Natural killer cell (primary cell): ENCODE measurements at regions not wholly inside any gene's neighbourhood (a gene's known extent, or its start where the extent isn't known, plus 50 kb on each side); places are given as distances from the start of the nearest gene placed in this dataset.

Experiments
- ATAC-seq, 3 donors: fragments of 150-1000 bp in 2 of 3; fragments of 200-7000 bp in 1 of 3; cut with Tn5 transposase; 1 replicate in 1 of 3; 2 replicates in 2 of 3; pipeline ENCODE4 v1.10.0; 2021; ENCODE audit warnings: mild to moderate bottlenecking in 2 of 3, moderate library complexity in 2 of 3
- DNase-seq, 2 donors: peaks; one replicate each; pipeline versions ENCODE4 v3.0.0 to v3.0.0-alpha.2; 2013 to 2021; ENCODE audit warnings: mixed read lengths in 1 of 2
- H3K27ac ChIP-seq: one replicate; pipeline ENCODE4 v1.5.1; 2013; ENCODE audit warnings: mild to moderate bottlenecking, low read length
- H3K27me3 ChIP-seq: one replicate; pipeline ENCODE4 v1.6.1; 2013; ENCODE audit warnings: low read length; ENCODE audit not compliant: control insufficient read depth, insufficient read depth
- H3K36me3 ChIP-seq: one replicate; pipeline ENCODE4 v1.6.1; 2013; ENCODE audit warnings: low read length; ENCODE audit not compliant: control insufficient read depth, insufficient read depth
- H3K4me1 ChIP-seq: one replicate; pipeline ENCODE4 v1.6.1; 2013; ENCODE audit warnings: low read length; ENCODE audit not compliant: control insufficient read depth, insufficient read depth
- H3K4me3 ChIP-seq: one replicate; pipeline ENCODE4 v1.5.1; 2013; ENCODE audit warnings: low read length
- H3K9me3 ChIP-seq: one replicate; pipeline ENCODE4 v1.6.1; 2013; ENCODE audit warnings: low read length; ENCODE audit not compliant: control insufficient read depth, insufficient read depth
- H3K27ac Mint-ChIP-seq, 2 donors: one replicate each; pipeline ENCODE4 v1.8.0; 2022; ENCODE audit warnings: mild to moderate bottlenecking in 2 of 2, mixed read lengths in 2 of 2, moderate library complexity in 1 of 2
- H3K27me3 Mint-ChIP-seq, 2 donors: one replicate each; pipeline ENCODE4 v1.8.0; 2022; ENCODE audit warnings: low read depth in 2 of 2, mixed read lengths in 2 of 2
- H3K36me3 Mint-ChIP-seq: one replicate; pipeline ENCODE4 v1.8.0; 2022; ENCODE audit warnings: mixed read lengths
- H3K4me1 Mint-ChIP-seq, 2 donors: one replicate each; pipeline ENCODE4 v1.8.0; 2022; ENCODE audit warnings: mixed read lengths in 2 of 2
- H3K4me3 Mint-ChIP-seq: one replicate; pipeline ENCODE4 v1.8.0; 2022; ENCODE audit warnings: mild to moderate bottlenecking, moderate library complexity, mixed read lengths
- H3K9me3 Mint-ChIP-seq, 2 donors: one replicate each; pipeline ENCODE4 v1.8.0; 2022; ENCODE audit warnings: mixed read lengths in 2 of 2
- WGBS: methylation state at CpG from one replicate; pipeline ENCODE4 v1.1.7; 2013; ENCODE audit warnings: missing lambda C conversion rate; ENCODE audit not compliant: insufficient coverage; 5-methylcytosine and 5-hydroxymethylcytosine counted together
- intact Hi-C: fragments of 100-400 bp; cut with micrococcal nuclease; formaldehyde crosslinking; loops from one replicate; pipeline ENCODE4 v1.14.2; 2022
- TF ChIP-seq, protein P1 (sequence below): fragments of 200-600 bp; IDR thresholded peaks from one replicate; pipeline ENCODE4 v1.8.0; 2022; ENCODE audit warnings: antibody characterized with exemption

DNA sequence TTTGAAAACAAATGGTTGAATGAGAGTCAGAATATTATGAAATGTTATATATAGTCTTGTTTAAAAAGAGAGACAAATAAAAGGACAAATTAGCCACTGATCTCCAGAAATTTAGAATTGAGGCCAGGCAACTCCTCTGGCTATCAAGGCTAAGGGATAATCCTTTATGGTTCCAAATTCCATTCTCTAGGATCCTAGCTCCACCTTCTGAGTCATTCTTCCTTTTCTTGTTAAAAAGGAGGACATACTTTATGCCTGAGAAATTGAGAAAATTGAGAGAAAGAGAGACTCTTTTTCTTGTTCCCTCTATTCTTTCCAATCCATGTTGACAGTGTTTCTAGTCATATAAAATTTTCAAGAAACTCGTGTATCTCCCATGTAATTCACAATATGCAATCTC lies 1299.5 kb downstream of the FSTL5 start:
- TF ChIP-seq, protein P1, sequence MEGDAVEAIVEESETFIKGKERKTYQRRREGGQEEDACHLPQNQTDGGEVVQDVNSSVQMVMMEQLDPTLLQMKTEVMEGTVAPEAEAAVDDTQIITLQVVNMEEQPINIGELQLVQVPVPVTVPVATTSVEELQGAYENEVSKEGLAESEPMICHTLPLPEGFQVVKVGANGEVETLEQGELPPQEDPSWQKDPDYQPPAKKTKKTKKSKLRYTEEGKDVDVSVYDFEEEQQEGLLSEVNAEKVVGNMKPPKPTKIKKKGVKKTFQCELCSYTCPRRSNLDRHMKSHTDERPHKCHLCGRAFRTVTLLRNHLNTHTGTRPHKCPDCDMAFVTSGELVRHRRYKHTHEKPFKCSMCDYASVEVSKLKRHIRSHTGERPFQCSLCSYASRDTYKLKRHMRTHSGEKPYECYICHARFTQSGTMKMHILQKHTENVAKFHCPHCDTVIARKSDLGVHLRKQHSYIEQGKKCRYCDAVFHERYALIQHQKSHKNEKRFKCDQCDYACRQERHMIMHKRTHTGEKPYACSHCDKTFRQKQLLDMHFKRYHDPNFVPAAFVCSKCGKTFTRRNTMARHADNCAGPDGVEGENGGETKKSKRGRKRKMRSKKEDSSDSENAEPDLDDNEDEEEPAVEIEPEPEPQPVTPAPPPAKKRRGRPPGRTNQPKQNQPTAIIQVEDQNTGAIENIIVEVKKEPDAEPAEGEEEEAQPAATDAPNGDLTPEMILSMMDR: no peak
- H3K27ac ChIP-seq: no peak overlapping the region
- H3K27ac Mint-ChIP-seq: no peak overlapping the region
- H3K36me3 ChIP-seq: no peaks in the 10 kb centered on the region
- ATAC-seq: no peak
- no peaks in the 10 kb centered on the region for H3K4me1 Mint-ChIP-seq
- no CpG with 5 or more reads among the region's 1 CpG for WGBS
- no peaks in the 10 kb centered on the region for H3K36me3 Mint-ChIP-seq
- no peak overlapping the region for H3K4me3 Mint-ChIP-seq
- DNase-seq: no peak
- H3K4me1 ChIP-seq: no peaks in the 10 kb centered on the region
- H3K27me3 ChIP-seq: no peaks in the 10 kb centered on the region
- H3K27me3 Mint-ChIP-seq: no peaks in the 10 kb centered on the region
- peaks cover 1 to 7% of the 10 kb centered on the region in 2 donors for H3K9me3 Mint-ChIP-seq
- intact Hi-C loops: no loop called here
- no peak overlapping the region for H3K4me3 ChIP-seq
- H3K9me3 ChIP-seq: peaks cover 2% of the 10 kb centered on the region

DNA sequence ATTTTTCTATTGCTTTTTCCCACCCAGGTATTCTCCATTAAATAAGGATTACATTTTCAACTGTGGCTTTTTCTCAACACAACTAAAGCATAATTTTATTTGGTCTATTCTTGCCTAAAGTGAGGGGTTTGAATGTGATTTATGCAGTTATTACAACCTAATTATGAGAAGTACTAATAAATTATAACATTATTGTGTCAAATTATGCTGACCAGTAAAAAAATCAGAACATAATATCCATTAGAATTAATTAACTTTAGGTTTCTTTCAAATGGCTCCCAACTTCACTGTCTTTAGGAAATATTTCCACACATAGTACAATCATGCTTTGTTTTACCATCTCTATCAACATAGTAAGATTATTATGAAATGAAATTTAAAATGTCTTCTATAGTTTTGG lies 1293.9 kb downstream of the FSTL5 start:
- Mint-ChIP-seq H3K36me3 (no peaks in the 10 kb centered on the region), H3K27ac (no peak overlapping the region), H3K4me3 (no peak overlapping the region)

DNA sequence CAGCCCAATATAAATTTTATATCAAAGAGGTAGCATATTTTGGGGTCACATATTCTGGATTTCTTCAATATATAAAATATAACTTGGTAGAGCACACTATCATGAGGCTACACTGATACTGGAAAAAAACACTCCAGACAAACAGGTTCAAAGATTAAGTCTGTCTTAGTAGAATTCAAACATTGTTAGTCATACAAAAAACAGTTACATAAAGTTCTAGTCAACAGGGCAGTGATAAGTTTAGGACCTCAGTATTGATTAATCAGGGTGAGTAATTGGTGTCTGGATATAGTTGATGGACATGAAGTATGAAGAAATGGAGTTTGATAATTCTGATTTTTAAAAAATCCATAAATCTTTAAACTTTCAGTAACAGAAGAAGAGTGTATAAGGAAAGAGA lies 1291.3 kb downstream of the FSTL5 start:
- Mint-ChIP-seq H3K27ac (no peak overlapping the region), H3K4me1 (no peaks in the 10 kb centered on the region), H3K4me3 (no peak overlapping the region), H3K36me3 (no peaks in the 10 kb centered on the region), H3K27me3 (no peaks in the 10 kb centered on the region), H3K9me3 (peaks cover 8 to 22% of the 10 kb centered on the region in 2 donors)
- Histone ChIP-seq H3K4me3 (no peak overlapping the region), H3K9me3 (peaks cover 5% of the 10 kb centered on the region), H3K27ac (no peak overlapping the region), H3K27me3 (no peaks in the 10 kb centered on the region), H3K36me3 (no peaks in the 10 kb centered on the region), H3K4me1 (no peaks in the 10 kb centered on the region)
- DNase-seq (no peak), ATAC-seq (no peak)
- intact Hi-C loops: no loop called here
- TF ChIP-seq, protein P1: no peak

More for the DNA sequence above, 1293.9 kb downstream of the FSTL5 start:
- Histone ChIP-seq H3K27ac (no peak overlapping the region), H3K27me3 (no peaks in the 10 kb centered on the region), H3K9me3 (peaks cover 2% of the 10 kb centered on the region), H3K36me3 (no peaks in the 10 kb centered on the region), H3K4me1 (no peaks in the 10 kb centered on the region), H3K4me3 (no peak overlapping the region)
- intact Hi-C loops: no loop called here
- no peak for ATAC-seq
- TF ChIP-seq, protein P1: no peak
- no peaks in the 10 kb centered on the region for H3K4me1 Mint-ChIP-seq
- H3K27me3 Mint-ChIP-seq: no peaks in the 10 kb centered on the region
- H3K9me3 Mint-ChIP-seq: peaks cover 4 to 15% of the 10 kb centered on the region in 2 donors
- no peak for DNase-seq

DNA sequence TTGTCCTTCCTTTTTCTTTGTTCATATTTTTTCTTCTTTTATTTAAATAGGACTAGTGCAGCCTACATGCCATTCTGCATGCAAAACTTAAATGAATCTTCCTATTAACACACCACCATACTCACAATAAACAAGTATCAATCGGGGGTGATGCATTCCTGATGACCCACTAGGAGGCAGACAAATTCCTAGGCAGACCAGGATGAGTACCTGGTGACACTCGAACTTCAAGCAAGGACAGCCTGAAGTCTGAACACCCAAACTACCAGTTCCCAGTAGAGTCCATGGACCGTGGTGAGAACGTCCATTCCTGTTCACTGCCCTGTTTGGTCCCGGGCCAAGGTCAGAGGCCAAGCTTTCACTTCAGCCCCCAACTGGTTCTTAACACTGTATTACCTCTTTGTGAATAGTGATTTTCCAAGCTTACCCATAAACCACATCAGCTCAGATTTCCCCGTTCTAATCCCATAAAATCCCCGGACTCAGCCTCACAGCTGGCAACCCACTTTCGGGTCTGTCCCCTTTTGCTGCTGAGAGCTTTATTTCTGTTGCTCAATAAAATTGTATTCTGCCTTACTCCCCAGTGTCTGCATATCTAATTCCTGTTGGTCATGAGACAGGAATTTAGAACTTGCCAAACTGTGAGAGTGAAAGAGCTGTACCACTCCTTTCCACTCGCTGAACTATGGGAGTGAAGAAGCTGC lies 1286.6 kb downstream of the FSTL5 start:
- no peak overlapping the region for H3K27ac Mint-ChIP-seq
- TF ChIP-seq, protein P1: no peak
- DNase-seq: no peak
- H3K4me1 Mint-ChIP-seq: no peaks in the 10 kb centered on the region
- no peaks in the 10 kb centered on the region for H3K27me3 Mint-ChIP-seq
- WGBS: 74% methylated on average over 9 of the region's 9 CpGs
- no peak overlapping the region for H3K4me3 ChIP-seq
- H3K36me3 ChIP-seq: no peaks in the 10 kb centered on the region
- H3K9me3 ChIP-seq: peaks cover 3% of the 10 kb centered on the region
- peaks cover 4% of the 10 kb centered on the region for H3K36me3 Mint-ChIP-seq
- H3K27ac ChIP-seq: no peak overlapping the region
- H3K4me3 Mint-ChIP-seq: no peak overlapping the region
- ATAC-seq: no peak
- intact Hi-C loops: no loop called here
- H3K27me3 ChIP-seq: no peaks in the 10 kb centered on the region
- peaks cover 10 to 12% of the 10 kb centered on the region in 2 donors for H3K9me3 Mint-ChIP-seq
- H3K4me1 ChIP-seq: no peaks in the 10 kb centered on the region
